GM21576 (cell line): ENCODE measurements at regions not wholly inside any gene's neighbourhood (a gene's known extent, or its start where the extent isn't known, plus 50 kb on each side); places are given as distances from the start of the nearest gene placed in this dataset.
"Not testable (repeated sequence)": the region's sequence is repeated elsewhere in the genome, so short reads cannot be mapped to it uniquely, and the experiment has no call there.

Experiments used
- ATAC-seq: cut with Tn5 transposase; IDR thresholded peaks from one replicate; pipeline ENCODE4 v1.9.1; 2021; ENCODE audit warnings: mild to moderate bottlenecking, moderate library complexity; ENCODE audit not compliant: unreplicated experiment

GRCh38 chr11:134496058-134496457 lies 84.0 kb upstream of the B3GAT1 start:
- not testable (repeated sequence) for ATAC-seq

GRCh38 chr11:134494395-134494794 lies 82.4 kb upstream of the B3GAT1 start:
- not testable (repeated sequence) for ATAC-seq

- ATAC-seq, result not testable (repeated sequence)
These were observed 80.4 kb upstream of the B3GAT1 start for GRCh38 chr11:134492411-134492810.

- no peak for ATAC-seq
These were observed 77.7 kb upstream of the B3GAT1 start for GRCh38 chr11:134489728-134490127.

GRCh38 chr11:134488913-134489312 lies 76.9 kb upstream of the B3GAT1 start:
- ATAC-seq, result no peak

- no peak for ATAC-seq
These were observed 76.5 kb upstream of the B3GAT1 start for GRCh38 chr11:134488512-134488911.

GRCh38 chr11:134487696-134488095 lies 75.7 kb upstream of the B3GAT1 start:
- ATAC-seq, result no peak

GRCh38 chr11:134486704-134487103 lies 74.7 kb upstream of the B3GAT1 start:
- ATAC-seq, result no peak

- no peak for ATAC-seq
These were observed 74.1 kb upstream of the B3GAT1 start for GRCh38 chr11:134486106-134486505.

- no peak for ATAC-seq
These were observed 73.3 kb upstream of the B3GAT1 start for GRCh38 chr11:134485316-134485715.

GRCh38 chr11:134483857-134484256 lies 71.8 kb upstream of the B3GAT1 start:
- ATAC-seq, result no peak

GRCh38 chr11:134483291-134483690 lies 71.2 kb upstream of the B3GAT1 start:
- no peak for ATAC-seq

GRCh38 chr11:134482865-134483264 lies 70.8 kb upstream of the B3GAT1 start:
- no peak for ATAC-seq

GRCh38 chr11:134481933-134482527 lies 70.0 kb upstream of the B3GAT1 start:
- no peak for ATAC-seq

- ATAC-seq, result no peak
These were observed 69.1 kb upstream of the B3GAT1 start for GRCh38 chr11:134481135-134481534.

- no peak for ATAC-seq
These were observed 68.2 kb upstream of the B3GAT1 start for GRCh38 chr11:134480136-134480712.

GRCh38 chr11:134479206-134480135 lies 67.4 kb upstream of the B3GAT1 start:
- no peak for ATAC-seq

- ATAC-seq, result no peak
These were observed 66.6 kb upstream of the B3GAT1 start for GRCh38 chr11:134478611-134479010.

GRCh38 chr11:134478176-134478575 lies 66.1 kb upstream of the B3GAT1 start:
- no peak for ATAC-seq

- ATAC-seq, result no peak
These were observed 65.4 kb upstream of the B3GAT1 start for GRCh38 chr11:134477486-134477885.

GRCh38 chr11:134476435-134477021 lies 64.5 kb upstream of the B3GAT1 start:
- no peak for ATAC-seq
